Skin epidermis (tissue), 12 donors: ENCODE measurements at regions not wholly inside any gene's neighbourhood (a gene's known extent, or its start where the extent isn't known, plus 50 kb on each side); places are given as distances from the start of the nearest gene placed in this dataset.
"Not testable (repeated sequence)": the region's sequence is repeated elsewhere in the genome, so short reads cannot be mapped to it uniquely, and the experiment has no call there.

ENCODE experiments used
- H3K27ac ChIP-seq, 21 experiments: fragments of 200-600 bp; sonication (generic) in 11 of 21; one replicate each; pipeline ENCODE4 v1.5.0; 2020; ENCODE audit warnings: mild to moderate bottlenecking in 3 of 21, inconsistent platforms in 2 of 21, moderate library complexity in 2 of 21
- H3K4me3 ChIP-seq, 7 experiments: fragments of 200-600 bp; sonication (generic) in 2 of 7; one replicate each; pipeline ENCODE4 v1.5.0; 2020; ENCODE audit warnings: inconsistent platforms in 2 of 7, mild to moderate bottlenecking in 2 of 7, moderate library complexity in 1 of 7

DNA sequence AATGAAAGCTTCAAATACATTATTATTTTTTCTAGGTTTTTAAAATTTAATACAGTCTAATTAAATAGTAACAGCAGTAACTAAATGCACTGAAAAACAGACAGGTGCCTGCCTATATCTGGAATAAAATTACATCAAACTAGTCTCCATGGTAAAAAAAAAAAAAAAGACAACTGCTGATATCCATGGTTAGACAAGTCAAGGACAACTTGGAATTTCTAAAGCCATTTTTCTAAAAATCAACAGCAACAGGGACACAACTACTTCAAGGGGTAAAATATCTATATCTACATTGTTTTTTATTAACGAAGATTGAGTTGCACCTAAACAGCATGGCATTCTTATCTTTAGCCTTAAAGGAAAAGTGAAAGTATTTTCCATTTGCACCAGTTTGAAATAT, 74.7 kb upstream of the VPREB1 start:
- Histone ChIP-seq H3K27ac (no peak overlapping the region), H3K4me3 (no peak overlapping the region)

DNA sequence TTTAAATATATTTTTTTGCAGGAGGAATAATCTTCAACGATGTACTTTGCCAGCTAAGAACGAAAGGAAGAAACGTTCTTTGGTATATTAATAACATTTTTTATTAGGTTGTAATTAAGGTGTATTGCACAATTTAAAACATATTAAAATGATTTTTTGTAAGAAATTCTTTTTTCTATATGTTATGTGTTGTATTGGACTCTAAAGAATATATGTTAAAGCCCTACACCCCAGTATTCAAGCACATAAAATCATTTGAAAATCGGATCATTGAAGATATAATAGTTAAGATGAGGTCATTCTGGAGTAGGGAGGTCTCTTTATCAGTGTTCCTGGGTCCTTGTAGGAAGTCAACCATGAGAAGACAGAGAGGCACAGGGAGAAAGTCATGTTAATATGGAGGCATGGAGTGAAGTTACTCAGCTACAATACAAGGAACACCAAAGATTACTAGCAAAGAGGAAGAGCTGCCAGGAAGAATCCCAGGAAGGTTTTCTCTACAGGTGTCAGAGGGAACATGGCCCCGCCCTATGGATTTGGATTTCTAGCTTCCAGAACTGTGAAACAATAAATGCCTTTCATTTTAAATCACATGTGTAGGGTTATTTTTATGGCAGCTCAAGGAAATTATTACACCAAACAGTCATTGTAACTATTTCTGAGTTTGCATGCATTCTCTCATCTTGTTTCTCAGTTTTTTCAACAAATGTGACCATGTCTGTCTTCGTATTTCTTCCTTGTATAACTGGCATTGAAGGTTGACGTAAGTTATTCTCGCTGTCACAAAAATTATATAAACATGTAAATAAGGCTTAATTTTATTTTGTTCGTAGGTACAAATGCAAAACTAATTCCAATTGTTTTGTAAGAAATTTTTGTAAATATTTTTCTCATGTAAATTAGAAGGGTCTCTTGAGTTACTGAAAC, 75.4 kb upstream of the VPREB1 start:
- Histone ChIP-seq H3K4me3 (no peak overlapping the region), H3K27ac (no peak overlapping the region)

DNA sequence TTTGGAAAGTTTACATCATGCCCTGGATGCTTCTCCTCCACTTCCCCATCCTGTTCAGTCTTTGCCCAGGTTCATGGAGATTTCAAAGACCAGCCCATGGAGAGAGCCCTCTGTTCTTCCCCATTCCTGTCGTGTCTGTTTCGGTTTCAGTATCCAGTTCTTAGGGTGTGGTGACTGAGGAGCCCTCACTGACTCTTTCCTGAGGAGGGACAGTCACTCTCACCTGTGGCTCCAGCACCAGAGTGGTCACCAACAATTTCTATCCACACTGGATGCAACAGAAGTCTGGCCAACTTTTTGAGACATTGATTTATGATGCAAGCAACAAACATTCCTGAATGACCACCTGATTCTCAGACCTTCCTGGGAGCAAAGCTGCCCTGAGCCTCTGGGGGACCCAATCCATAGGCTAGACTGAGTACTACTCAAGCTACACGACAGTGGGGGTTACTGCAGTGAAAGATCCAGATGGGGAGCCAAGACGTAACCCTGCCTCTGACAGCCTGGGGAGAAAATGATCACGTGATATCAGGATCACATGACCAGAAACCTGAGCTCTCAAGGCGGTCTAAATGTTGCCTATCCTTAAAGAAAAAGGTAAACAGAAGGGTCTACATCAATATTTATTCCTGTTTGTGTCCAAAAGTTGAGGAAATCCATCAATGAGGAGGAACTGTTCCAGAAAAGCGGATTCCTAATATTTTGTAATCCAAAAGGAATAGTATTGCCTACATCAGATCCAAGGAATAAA, 76.2 kb upstream of the VPREB1 start:
- H3K27ac ChIP-seq: peak overlapping the region in 1 of 21 experiments; percentile 43
- peak overlapping the region in 1 of 7 experiments; percentile 17 for H3K4me3 ChIP-seq

DNA sequence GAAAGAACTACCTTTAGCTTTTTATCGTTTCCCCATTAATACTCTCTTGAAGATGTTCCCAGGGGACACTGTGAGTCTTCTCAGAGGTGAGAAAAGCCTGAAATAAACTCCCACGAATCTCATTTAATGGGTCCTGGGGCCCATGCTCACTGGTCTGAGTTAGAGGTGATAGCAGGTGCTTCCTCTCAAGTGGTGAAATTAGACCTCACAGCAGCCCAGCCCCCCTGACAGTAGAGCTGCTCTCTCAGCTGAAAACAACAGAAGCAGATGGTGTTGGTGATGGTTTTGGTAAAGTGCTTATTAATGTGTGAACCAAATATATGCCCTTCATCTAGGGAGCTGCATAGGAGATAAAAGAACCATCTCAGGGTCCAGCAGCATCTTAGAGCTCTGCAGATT, 76.8 kb upstream of the VPREB1 start:
- H3K27ac ChIP-seq: no peak overlapping the region
- no peak overlapping the region for H3K4me3 ChIP-seq

DNA sequence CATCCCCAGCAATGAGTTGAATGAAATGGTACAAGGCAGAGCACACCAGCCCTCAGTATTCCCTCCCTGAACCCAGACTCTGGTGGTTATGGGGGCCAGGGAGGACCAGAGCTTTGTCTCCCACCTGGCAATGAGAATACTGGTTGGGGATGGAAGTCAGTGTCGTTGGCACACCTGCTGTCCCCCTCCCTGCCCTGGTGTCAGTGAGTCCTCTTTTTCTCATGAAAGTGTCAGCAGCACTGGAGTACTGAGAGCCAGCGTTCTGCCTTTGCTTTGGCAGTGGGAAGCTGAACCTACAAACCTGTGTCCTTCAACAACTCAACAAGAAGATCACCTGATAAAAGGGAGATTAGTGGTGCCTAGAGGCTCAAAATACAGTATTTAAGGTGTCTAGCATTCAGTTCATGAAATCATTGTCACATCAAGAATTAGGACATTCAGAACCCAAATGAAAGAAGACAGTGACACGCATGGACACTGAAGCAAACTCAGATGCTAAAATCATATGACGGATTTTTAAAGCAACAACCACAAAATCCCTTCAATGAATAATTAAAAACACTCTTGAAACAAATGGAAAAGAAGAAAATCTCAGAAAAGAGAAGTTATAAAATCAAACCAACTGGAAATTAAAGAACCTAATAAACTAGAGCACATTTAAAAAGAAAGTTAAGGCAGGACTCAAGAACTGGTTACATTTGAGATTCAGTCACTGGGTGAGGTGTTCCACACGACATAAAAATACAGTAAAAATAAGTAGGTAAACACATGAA, 77.5 kb upstream of the VPREB1 start:
- Histone ChIP-seq H3K27ac (peak overlapping the region in 1 of 21 experiments; percentile 31), H3K4me3 (no peak overlapping the region)

DNA sequence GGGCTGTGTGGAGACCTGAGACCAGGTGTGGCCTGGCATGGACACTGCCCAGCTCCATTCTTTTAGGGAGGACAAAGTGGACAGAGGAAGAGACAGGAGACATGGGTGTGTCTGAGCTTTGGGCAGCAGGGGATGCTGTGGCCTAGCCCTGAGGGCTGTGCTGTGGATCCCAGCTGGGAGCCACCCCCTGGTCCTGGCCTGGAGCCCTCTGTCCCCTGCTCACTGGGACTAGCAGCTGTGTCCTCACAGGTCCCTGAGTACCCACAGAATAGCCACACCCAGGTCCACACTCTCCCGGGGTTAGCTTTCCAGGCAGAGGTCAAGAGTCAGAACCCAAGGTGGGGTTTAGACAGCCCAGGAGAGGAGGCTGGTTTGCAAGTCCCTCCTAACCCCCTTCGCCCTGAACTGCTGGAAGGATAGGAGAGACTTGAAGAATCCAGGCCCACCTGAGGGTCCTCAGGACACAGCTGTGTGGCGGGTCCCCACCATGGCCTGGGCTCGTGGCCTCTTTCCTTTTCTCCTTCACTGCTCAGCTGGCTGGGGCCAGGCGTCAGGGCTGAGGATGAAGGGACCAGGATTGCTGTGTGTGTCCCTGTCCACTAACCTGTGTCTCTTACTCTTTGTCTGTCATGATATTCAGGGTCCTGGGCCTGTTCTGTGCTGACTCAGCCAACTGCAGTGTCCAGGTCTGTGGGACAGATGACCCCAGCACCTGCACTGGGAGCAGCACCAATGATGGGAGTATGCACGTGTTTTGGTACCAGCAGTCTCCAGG, 78.5 kb upstream of the VPREB1 start:
- no peak overlapping the region for H3K4me3 ChIP-seq

DNA sequence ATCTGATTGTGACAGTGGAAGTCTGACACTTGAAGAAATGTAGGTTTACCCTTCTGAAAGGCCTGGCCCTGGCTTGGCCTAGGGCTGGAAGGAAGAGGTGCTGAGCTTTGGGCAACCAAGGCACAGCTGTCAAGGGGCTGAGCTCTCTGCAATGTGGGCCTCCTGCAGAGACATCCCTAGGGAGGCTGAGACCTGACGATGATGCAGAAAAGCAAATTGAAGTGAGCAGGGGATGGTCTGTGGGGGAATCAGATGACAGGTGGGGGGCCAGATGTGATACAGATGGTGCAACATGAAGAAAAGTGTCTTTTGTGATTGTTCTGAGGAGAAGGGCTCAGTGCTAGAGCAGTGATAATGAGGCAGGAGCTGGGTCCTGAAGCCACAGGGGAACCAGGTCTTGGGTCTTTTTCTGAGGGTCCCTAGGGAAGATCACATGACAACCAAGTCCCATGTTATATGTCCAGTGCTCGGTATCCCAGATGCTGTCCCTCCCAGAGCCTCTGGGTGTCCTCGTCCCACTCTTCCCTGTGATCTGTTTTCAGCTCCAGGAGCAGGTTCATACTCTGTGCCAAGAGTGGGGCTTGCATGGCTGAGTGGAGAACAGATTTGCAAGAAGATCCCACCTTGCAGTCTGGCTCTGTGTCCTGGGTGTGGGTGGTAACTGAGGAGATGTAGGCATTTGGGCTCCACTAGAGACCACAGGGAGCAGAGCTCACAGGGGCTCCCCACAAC, 79.9 kb upstream of the VPREB1 start:
- Histone ChIP-seq H3K27ac (no peak overlapping the region), H3K4me3 (no peak overlapping the region)

More for the DNA sequence above, 78.5 kb upstream of the VPREB1 start:
- H3K27ac ChIP-seq: no peak overlapping the region

DNA sequence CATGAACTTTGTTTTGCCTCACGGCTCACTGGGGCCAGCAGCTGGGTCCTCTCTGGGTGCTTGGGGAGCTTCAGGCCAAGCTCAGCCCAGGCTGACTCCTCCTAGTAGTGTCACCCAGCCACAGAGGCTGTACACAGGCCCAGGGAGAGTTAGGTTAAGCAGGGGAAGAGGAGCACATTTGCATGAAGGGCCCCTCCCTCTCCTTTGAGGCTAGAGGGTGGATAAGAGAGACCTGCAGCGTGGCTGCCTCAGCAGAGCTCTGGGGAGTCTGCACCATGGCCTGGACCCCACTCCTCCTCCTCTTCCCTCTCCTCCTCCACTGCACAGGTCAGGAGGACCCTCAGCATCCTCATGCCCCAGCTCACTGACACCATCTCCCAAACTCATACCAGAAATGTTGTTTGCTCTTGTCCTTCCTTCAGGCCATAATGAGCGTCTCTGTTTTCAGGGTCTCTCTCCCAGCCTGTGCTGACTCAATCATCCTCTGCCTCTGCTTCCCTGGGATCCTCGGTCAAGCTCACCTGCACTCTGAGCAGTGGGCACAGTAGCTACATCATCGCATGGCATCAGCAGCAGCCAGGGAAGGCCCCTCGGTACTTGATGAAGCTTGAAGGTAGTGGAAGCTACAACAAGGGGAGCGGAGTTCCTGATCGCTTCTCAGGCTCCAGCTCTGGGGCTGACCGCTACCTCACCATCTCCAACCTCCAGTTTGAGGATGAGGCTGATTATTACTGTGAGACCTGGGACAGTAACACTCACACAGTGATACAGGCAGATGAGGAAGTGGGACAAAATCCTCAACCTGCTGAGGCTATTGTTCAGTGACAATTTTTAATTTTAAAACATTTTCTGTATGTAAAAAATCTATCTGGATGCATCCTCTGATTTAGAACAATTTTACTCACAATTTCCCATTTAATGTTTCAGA, 82.4 kb upstream of the VPREB1 start:
- Histone ChIP-seq H3K27ac (no peak overlapping the region), H3K4me3 (no peak overlapping the region)

DNA sequence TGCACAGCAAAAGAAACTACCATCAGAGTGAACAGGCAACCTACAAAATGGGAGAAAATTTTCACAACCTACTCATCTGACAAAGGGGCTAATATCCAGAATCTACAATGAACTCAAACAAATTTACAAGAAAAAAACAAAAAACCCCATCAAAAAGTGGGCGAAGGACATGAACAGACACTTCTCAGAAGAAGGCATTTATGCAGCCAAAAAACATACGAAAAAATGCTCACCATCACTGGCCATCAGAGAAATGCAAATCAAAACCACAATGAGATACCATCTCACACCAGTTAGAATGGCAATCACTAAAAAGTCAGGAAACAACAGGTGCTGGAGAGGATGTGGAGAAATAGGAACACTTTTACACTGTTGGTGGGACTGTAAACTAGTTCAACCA, 83.8 kb upstream of the VPREB1 start:
- not testable (repeated sequence) for H3K4me3 ChIP-seq, H3K27ac ChIP-seq

DNA sequence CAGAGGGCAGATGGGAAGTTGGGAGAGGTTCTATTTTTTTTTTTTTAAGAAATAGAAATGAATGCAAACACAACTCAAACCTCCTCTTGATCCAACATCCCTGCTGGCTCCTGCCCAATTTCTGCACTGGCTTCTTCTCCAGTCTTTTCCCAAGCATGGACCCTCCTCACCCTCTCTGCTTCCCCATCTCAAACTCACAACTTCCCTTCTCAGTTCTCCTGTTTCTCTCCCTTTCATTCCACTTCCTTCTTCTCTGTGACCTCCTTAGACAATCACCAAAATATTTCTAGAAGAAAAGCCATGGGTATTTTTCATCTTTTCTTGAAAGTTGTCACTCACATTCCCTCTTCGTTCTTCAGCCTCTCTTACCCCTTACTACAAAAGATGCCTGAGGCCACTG, 85.2 kb upstream of the VPREB1 start:
- Histone ChIP-seq H3K27ac (no peak overlapping the region), H3K4me3 (no peak overlapping the region)

DNA sequence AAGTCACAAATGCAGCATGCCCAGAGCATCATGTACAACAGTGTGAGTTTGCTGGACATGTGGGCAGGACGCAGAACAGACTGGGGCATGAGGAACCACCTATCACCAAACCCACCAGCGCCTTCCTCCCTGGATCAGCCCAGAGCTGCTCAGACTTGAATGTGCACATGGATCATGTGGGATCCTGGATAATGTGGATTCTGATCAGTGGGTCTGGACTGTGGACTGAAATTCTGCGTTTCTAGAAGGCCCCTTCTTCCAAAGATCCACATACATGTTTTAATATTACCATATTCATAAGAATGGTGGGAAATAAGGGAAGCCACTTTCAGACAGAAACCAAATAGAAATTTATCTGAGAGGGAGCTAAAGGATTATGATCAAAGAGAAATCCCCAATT, 85.6 kb upstream of the VPREB1 start:
- no peak overlapping the region for H3K4me3 ChIP-seq

DNA sequence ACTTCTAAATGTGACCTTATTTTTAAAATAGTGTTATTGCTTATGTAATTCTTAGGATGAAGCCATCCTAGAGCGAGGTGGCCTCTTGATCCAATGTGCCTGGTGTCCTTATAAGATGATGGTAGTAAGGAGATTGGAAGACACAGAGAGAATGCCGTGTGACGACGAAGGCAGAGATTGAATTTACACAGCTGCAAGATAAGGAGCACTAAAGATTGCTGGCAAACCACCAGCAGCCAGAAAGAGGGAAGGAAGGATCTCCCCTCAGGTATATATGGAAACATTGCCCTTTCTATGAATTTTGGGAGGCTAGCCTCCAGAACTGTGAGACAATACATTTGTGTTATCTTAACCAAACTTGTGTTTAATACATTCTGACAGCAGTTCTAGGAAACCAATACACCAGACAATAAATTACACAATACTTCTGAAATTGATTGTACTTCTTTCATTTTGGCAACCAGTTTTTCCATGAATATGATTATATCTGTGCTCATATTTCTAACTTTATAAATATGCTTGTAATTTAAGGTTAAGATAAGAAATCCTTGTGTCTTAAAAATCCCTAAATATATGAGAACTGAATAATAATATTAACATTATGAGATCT, 86.3 kb upstream of the VPREB1 start:
- Histone ChIP-seq H3K27ac (no peak overlapping the region), H3K4me3 (no peak overlapping the region)

More for the DNA sequence above, 85.6 kb upstream of the VPREB1 start:
- H3K27ac ChIP-seq: no peak overlapping the region

DNA sequence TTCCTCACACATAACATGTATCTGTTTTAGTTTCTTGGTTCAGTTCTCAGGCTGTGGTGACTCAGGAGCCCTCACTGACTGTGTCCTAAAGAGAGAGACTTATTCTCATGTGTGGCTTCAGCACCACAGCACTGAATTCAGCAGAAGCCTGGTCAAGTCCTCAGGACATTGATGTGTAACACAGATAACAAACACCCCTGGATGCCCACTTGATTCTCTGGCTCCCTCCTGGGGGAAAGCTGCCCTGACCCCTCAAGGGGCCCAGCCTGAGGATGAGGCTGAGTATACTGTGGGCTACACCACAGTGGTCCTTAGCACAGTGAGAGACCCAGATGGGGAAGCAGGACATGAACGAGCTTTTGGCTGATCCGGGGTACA, 87.2 kb upstream of the VPREB1 start:
- H3K27ac ChIP-seq: no peak overlapping the region
- H3K4me3 ChIP-seq: no peak overlapping the region

DNA sequence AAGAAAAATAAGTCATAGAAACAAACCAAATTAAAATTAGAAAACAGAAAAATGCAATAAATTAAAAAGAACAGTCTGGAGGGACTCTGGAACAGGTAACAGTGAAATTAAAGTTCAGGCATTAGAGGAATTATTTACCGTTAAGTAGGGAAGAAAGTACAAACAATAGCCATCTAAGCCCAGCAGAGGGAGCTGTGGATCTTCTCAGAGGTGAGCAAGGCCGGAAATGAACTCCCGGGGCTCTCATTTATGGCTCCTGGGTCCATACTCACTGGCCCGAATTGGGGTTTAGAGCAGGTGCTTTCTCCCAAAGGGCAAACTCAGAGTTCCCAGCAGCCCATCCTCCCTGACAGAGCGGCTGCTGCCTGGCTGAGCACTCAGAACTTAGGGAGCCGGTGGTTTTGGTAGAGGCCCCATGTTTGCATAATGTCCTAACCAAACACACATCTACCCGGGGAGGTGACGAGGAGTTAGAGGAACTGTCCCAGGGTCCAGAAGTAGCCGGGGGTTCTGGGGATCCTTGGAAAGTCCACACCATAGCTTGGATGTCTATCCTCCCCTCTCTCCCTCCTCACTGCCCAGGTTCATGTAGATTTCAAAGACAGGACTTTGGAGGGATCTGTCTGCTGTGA, 87.8 kb upstream of the VPREB1 start:
- Histone ChIP-seq H3K4me3 (no peak overlapping the region), H3K27ac (no peak overlapping the region)

DNA sequence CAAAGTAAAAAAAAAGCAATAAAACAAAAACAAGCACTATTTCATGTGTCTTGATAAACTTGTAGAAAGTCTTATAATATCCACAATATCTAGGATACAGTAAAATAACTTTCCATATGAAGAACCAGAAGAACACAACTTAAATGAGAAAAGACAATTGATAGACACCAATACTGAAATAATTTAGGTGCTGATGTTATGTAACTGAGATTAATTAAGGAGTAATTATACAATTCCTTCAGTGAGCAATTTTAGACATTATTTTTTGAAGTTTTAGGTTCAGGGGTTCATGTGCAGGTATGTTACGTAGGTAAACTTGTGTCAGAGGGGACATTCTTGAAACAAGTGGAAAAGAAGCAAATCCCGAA, 88.3 kb upstream of the VPREB1 start:
- Histone ChIP-seq H3K4me3 (no peak overlapping the region), H3K27ac (no peak overlapping the region)

DNA sequence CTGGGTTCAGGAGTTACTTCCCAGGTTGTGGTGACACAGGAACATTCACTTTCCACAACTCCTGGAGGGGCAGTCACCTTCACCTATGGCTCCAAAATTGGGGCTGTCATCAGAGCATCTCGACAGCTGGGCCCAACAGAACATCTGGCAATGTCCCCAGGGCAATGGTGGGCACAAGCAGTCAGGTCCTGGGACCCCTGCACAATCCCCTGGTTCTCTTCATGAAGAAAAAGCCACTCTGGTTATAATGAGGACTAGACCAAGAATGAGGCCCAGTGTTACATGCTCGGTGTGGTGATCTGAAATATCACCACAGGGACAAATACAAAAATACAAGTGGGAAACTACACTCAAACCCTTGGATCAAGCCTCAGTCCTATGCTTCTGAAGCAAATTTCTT, 89.0 kb upstream of the VPREB1 start:
- no peak overlapping the region for H3K4me3 ChIP-seq
- no peak overlapping the region for H3K27ac ChIP-seq

DNA sequence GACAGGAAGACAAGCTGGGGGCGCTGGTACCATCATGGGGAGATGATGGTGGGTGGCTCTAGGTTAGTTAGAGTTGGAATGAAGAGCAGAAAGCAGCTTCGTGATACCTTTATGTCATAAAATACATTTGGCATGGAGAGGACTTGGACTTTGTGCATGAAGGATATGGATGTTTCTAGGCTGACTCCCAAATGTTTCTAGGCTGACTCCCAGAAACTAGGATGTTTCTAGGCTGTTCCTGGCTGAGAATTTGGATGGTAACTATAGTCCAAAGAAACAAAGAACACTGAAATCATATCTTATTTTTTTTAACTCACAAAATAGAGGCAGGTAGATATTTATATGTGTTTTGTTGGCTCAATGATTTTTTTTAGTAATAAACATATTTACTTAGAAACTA, 89.4 kb upstream of the VPREB1 start:
- no peak overlapping the region for H3K27ac ChIP-seq
- H3K4me3 ChIP-seq: no peak overlapping the region
